ENCODE measurements at regions not wholly inside any gene's neighbourhood (a gene's known extent, or its start where the extent isn't known, plus 50 kb on each side); places are given as distances from the start of the nearest gene placed in this dataset.
"Not testable (repeated sequence)": the region's sequence is repeated elsewhere in the genome, so short reads cannot be mapped to it uniquely, and the experiment has no call there.

DNA sequence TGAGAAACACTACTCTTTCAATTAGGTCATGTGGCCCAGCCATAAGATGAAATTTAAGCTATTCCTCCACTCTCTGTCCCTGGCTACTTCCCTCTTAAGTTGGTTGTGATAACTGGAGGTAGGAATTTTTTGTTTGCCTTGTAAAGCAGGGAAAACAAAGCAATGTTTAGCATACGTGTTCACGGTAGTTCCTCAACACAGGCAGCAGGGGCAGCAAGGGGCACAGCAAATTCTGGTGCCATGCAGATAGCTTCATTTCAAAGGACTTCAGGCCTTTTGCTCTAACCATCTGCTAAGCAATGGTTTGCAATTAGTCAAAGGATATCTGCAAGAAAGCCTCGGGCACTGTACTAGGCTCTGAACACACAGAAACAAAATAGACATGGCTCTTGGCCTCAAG, 330.2 kb downstream of the ZIC3 start:
- H3K36me3 ChIP-seq (ENCODE audit: control insufficient read depth in 3 of 3, insufficient read depth in 2 of 3, low read depth in 1 of 3, low read length in 3 of 3), result no peaks in the 10 kb centered on the region
- H3K9me3 ChIP-seq (ENCODE audit: control insufficient read depth in 2 of 2, insufficient read depth in 1 of 2, low read depth in 1 of 2, low read length in 1 of 2), result no peaks in the 10 kb centered on the region
- H3K27me3 ChIP-seq (ENCODE audit: control insufficient read depth in 3 of 3, insufficient read depth in 3 of 3, low read length in 3 of 3), result no peaks in the 10 kb centered on the region
- no peak overlapping the region for H3K27ac ChIP-seq (ENCODE audit: low read depth in 1 of 3, low read length in 2 of 3)
- no peak for FAIRE-seq
- WGBS, 3 donors, result 52 to 70% (median 55%) methylated on average over 3 of the region's 3 CpGs
- no peak for DNase-seq
- H3K4me1 ChIP-seq (ENCODE audit: control insufficient read depth in 3 of 3, insufficient read depth in 2 of 3, low read depth in 1 of 3, low read length in 2 of 3), result no peaks in the 10 kb centered on the region
- no peak overlapping the region for H3K4me3 ChIP-seq (ENCODE audit: low read depth in 1 of 3, low read length in 3 of 3)

DNA sequence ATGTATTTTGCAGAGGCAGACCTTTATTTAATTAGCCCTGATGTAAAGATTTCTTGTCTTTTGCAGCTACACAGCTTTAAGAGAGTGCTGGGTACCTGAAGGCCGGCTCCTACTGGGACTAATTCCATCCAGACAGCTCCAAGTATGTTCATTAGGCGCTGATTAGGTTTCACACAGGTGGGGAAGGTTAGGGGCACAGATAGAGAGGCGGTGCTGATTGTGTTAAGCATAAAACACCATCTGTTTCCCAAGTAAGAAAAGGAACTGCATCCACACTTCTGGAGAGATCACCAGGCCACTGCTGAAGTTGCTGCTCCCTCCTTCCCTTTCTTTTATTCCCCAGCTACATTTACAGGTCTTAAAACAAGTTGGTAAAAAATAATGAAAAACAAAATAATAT, 349.5 kb downstream of the ZIC3 start:
- FAIRE-seq (no peak), DNase-seq (no peak)
- no peaks in the 10 kb centered on the region for H3K4me1 ChIP-seq (ENCODE audit: control insufficient read depth in 3 of 3, insufficient read depth in 2 of 3, low read depth in 1 of 3, low read length in 2 of 3)
- WGBS, 3 donors, result 7 to 38% (median 25%) methylated on average over 3 of the region's 3 CpGs
- H3K36me3 ChIP-seq (ENCODE audit: control insufficient read depth in 3 of 3, insufficient read depth in 2 of 3, low read depth in 1 of 3, low read length in 3 of 3), result no peaks in the 10 kb centered on the region
- no peak overlapping the region for H3K4me3 ChIP-seq (ENCODE audit: low read depth in 1 of 3, low read length in 3 of 3)
- no peak overlapping the region for H3K27ac ChIP-seq (ENCODE audit: low read depth in 1 of 3, low read length in 2 of 3)
- no peaks in the 10 kb centered on the region for H3K9me3 ChIP-seq (ENCODE audit: control insufficient read depth in 2 of 2, insufficient read depth in 1 of 2, low read depth in 1 of 2, low read length in 1 of 2)
- H3K27me3 ChIP-seq (ENCODE audit: control insufficient read depth in 3 of 3, insufficient read depth in 3 of 3, low read length in 3 of 3), result no peaks in the 10 kb centered on the region

DNA sequence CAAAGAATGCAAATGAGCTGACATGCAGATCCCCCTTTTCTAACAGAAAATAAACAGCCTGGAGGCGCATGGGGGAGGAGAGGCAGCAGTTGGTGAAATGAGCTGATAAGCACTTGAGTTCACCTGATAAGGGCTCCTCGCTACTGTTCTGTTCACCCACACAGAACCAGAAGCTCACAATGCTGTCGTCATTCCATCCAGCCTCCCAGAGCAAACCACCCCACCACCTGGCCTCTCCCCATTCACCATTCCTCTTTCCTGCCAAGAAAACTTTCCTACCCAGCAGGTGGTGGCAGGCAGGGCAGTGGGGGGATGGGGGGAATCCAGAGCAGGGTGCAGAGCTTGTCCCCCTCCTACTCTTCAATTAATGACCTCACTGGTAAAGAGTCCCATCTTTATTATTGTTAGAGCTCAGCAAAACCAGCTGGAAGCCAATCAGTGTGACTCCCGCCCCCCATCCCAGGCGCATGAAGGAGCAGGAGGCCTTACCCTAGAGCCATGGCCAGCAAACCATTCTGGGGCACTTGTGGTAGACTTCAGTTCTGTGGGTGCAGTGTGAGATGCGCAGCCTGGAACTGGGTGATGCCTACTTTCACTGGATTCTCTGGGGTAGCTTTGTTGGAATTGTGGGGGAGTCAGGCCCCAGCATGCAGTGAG, 350.3 kb downstream of the ZIC3 start:
- no peak overlapping the region for H3K27ac ChIP-seq (ENCODE audit: low read depth in 1 of 3, low read length in 2 of 3)
- 25 to 40% (median 33%) methylated on average over 6 of the region's 6 CpGs for WGBS, 3 donors
- H3K4me1 ChIP-seq (ENCODE audit: control insufficient read depth in 3 of 3, insufficient read depth in 2 of 3, low read depth in 1 of 3, low read length in 2 of 3), result no peaks in the 10 kb centered on the region
- H3K4me3 ChIP-seq (ENCODE audit: low read depth in 1 of 3, low read length in 3 of 3), result no peak overlapping the region
- H3K27me3 ChIP-seq (ENCODE audit: control insufficient read depth in 3 of 3, insufficient read depth in 3 of 3, low read length in 3 of 3), result no peaks in the 10 kb centered on the region
- FAIRE-seq, result no peak
- H3K36me3 ChIP-seq (ENCODE audit: control insufficient read depth in 3 of 3, insufficient read depth in 2 of 3, low read depth in 1 of 3, low read length in 3 of 3), result no peaks in the 10 kb centered on the region
- H3K9me3 ChIP-seq (ENCODE audit: control insufficient read depth in 2 of 2, insufficient read depth in 1 of 2, low read depth in 1 of 2, low read length in 1 of 2), result no peaks in the 10 kb centered on the region
- DNase-seq, result peak in 1 of 2 donors; percentile 27

DNA sequence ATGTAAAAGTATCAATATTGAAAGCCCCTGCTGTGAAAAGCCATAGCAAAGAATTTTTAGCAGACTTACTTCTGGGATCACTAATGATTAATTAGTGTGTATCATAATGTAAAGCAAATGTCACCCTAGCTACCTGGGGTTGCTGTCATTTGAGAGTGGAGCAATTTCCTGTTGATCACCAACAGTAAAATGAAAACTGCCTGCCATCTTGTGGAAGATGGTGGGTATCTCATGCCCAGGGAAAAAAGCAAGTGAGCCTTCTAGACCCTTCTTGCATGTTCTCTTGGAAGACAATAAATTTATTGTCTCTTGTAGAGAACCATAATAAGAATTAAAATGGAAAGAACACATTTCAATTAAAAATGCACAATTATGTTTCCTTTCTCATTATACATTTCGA, 360.2 kb downstream of the ZIC3 start:
- FAIRE-seq (no peak), DNase-seq (peak in 1 of 2 donors; percentile 1)
- Histone ChIP-seq H3K27me3 (ENCODE audit: control insufficient read depth in 3 of 3, insufficient read depth in 3 of 3, low read length in 3 of 3) (no peaks in the 10 kb centered on the region), H3K4me1 (ENCODE audit: control insufficient read depth in 3 of 3, insufficient read depth in 2 of 3, low read depth in 1 of 3, low read length in 2 of 3) (no peaks in the 10 kb centered on the region), H3K9me3 (ENCODE audit: control insufficient read depth in 2 of 2, insufficient read depth in 1 of 2, low read depth in 1 of 2, low read length in 1 of 2) (no peaks in the 10 kb centered on the region), H3K27ac (ENCODE audit: low read depth in 1 of 3, low read length in 2 of 3) (no peak overlapping the region), H3K36me3 (ENCODE audit: control insufficient read depth in 3 of 3, insufficient read depth in 2 of 3, low read depth in 1 of 3, low read length in 3 of 3) (no peaks in the 10 kb centered on the region), H3K4me3 (ENCODE audit: low read depth in 1 of 3, low read length in 3 of 3) (no peak overlapping the region)
- WGBS, 3 donors, result 25 to 44% (median 39%) methylated on average over 1 of the region's 1 CpG

DNA sequence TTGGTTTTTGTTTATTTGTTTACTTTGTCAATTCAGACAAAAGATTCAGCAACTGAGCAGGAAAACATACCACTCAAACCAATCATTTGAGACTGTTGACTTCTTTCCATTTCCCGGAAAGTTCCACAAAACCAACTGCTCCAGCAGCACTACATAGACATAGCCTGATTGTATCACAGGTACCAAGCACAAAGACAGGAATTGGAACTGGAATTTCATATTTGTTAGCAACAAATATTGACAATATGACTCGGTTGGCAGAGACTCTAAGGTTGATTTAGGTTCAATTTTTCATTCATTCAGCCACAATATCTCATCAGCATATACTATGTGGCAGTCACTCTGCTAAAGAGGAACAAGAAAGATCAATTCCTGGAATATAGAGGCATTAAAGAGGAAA, 364.0 kb downstream of the ZIC3 start:
- 44 to 64% (median 45%) methylated on average over 2 of the region's 2 CpGs for WGBS, 3 donors
- FAIRE-seq, result no peak
- H3K4me3 ChIP-seq (ENCODE audit: low read depth in 1 of 3, low read length in 3 of 3), result no peak overlapping the region
- DNase-seq, result no peak
- no peaks in the 10 kb centered on the region for H3K9me3 ChIP-seq (ENCODE audit: control insufficient read depth in 2 of 2, insufficient read depth in 1 of 2, low read depth in 1 of 2, low read length in 1 of 2)
- H3K27ac ChIP-seq (ENCODE audit: low read depth in 1 of 3, low read length in 2 of 3), result no peak overlapping the region
- no peaks in the 10 kb centered on the region for H3K36me3 ChIP-seq (ENCODE audit: control insufficient read depth in 3 of 3, insufficient read depth in 2 of 3, low read depth in 1 of 3, low read length in 3 of 3)
- no peaks in the 10 kb centered on the region for H3K4me1 ChIP-seq (ENCODE audit: control insufficient read depth in 3 of 3, insufficient read depth in 2 of 3, low read depth in 1 of 3, low read length in 2 of 3)
- no peaks in the 10 kb centered on the region for H3K27me3 ChIP-seq (ENCODE audit: control insufficient read depth in 3 of 3, insufficient read depth in 3 of 3, low read length in 3 of 3)

DNA sequence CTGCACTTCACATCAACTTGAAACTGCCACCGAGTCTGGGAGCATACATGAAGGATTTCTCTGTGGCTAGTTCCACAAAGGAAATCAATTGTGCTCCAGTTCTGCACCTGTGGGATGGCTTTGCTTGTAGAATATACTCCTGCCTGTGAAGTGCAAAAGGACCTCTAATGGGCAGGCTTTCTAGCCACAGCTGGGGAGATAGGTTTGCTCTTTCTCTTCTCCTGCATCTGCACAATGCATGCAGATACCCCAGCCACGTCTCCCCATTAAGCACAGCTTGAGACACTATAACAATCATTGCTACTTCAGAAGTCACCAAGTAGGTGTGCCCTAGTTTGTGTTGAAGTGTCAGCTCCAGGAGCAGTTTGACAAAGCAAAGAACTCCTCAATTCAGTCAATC, 364.6 kb downstream of the ZIC3 start:
- H3K27me3 ChIP-seq (ENCODE audit: control insufficient read depth in 3 of 3, insufficient read depth in 3 of 3, low read length in 3 of 3), result no peaks in the 10 kb centered on the region
- no peak overlapping the region for H3K27ac ChIP-seq (ENCODE audit: low read depth in 1 of 3, low read length in 2 of 3)
- H3K4me3 ChIP-seq (ENCODE audit: low read depth in 1 of 3, low read length in 3 of 3), result no peak overlapping the region
- no peak for DNase-seq
- H3K4me1 ChIP-seq (ENCODE audit: control insufficient read depth in 3 of 3, insufficient read depth in 2 of 3, low read depth in 1 of 3, low read length in 2 of 3), result no peaks in the 10 kb centered on the region
- WGBS, 3 donors, result 25 to 28% (median 26%) methylated on average over 2 of the region's 2 CpGs
- H3K36me3 ChIP-seq (ENCODE audit: control insufficient read depth in 3 of 3, insufficient read depth in 2 of 3, low read depth in 1 of 3, low read length in 3 of 3), result no peaks in the 10 kb centered on the region
- H3K9me3 ChIP-seq (ENCODE audit: control insufficient read depth in 2 of 2, insufficient read depth in 1 of 2, low read depth in 1 of 2, low read length in 1 of 2), result no peaks in the 10 kb centered on the region
- no peak for FAIRE-seq

DNA sequence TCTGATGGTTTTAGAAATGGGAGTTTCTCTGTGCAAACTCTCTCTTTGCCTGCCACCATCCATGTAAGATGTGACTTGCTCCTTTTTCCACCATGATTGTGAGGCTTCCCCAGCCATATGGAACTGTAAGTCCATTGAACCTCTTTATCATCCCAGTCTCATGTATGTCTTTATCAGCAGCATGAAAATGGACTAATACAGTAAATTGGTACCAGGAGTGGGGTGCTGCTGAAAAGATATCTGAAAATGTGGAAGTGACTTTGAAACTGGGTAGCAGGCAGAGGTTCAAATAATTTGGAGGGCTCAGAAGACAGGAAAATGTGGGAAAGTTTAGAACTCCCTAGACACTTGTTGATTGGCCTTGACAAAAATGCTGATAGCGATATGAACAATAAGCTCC, 368.3 kb downstream of the ZIC3 start:
- H3K36me3 ChIP-seq (ENCODE audit: control insufficient read depth in 3 of 3, insufficient read depth in 2 of 3, low read depth in 1 of 3, low read length in 3 of 3); H3K4me3 ChIP-seq (ENCODE audit: low read depth in 1 of 3, low read length in 3 of 3); H3K27me3 ChIP-seq (ENCODE audit: control insufficient read depth in 3 of 3, insufficient read depth in 3 of 3, low read length in 3 of 3); DNase-seq; FAIRE-seq; H3K9me3 ChIP-seq (ENCODE audit: control insufficient read depth in 2 of 2, insufficient read depth in 1 of 2, low read depth in 1 of 2, low read length in 1 of 2); H3K27ac ChIP-seq (ENCODE audit: low read depth in 1 of 3, low read length in 2 of 3); H3K4me1 ChIP-seq (ENCODE audit: control insufficient read depth in 3 of 3, insufficient read depth in 2 of 3, low read depth in 1 of 3, low read length in 2 of 3): not testable (repeated sequence)
- 81 to 95% (median 94%) methylated on average over 1 of the region's 1 CpG for WGBS, 3 donors

DNA sequence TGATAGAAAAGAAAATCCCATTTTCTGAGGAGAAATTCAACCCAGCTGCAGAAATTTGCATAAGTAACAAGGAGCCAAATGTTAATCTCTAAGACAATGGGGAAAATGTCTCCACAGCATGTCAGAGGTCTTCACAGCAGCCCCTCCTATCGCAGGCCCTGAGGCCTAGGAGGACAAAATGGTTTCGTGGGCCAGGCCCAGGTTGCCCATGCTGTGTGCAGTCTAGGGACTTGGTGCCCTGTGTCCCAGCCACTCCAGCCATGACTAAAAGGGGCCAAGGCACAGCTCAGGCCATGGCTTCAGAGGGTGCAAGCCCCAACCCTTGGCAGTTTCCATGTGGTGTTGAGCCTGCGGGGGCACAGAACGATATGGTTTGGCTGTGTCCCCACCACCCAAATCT, 369.0 kb downstream of the ZIC3 start:
- not testable (repeated sequence) for DNase-seq; H3K4me1 ChIP-seq (ENCODE audit: control insufficient read depth in 3 of 3, insufficient read depth in 2 of 3, low read depth in 1 of 3, low read length in 2 of 3); H3K27ac ChIP-seq (ENCODE audit: low read depth in 1 of 3, low read length in 2 of 3); H3K4me3 ChIP-seq (ENCODE audit: low read depth in 1 of 3, low read length in 3 of 3); H3K27me3 ChIP-seq (ENCODE audit: control insufficient read depth in 3 of 3, insufficient read depth in 3 of 3, low read length in 3 of 3); H3K9me3 ChIP-seq (ENCODE audit: control insufficient read depth in 2 of 2, insufficient read depth in 1 of 2, low read depth in 1 of 2, low read length in 1 of 2); FAIRE-seq; H3K36me3 ChIP-seq (ENCODE audit: control insufficient read depth in 3 of 3, insufficient read depth in 2 of 3, low read depth in 1 of 3, low read length in 3 of 3)
- WGBS, 3 donors, result 90 to 91% (median 90%) methylated on average over 3 to 4 of the region's 4 CpGs

DNA sequence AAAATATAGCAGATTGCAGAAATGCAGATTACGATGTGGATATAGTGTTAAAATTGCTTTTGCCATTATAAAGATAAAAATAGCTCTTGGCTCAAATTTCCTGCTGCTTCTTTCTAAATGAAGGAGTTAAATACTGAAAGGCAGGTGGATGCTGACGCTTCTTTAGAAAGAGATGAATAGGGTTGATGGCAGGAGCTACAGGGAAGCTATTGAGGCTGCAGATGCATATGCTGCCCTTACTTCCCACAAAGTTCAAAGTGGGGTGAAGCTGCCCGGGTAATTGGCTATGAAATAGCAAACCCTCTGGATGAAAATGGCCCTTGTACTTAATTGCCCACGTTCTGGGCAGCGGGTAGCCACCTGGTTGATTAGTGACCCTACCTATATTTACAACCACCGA, 379.5 kb downstream of the ZIC3 start:
- FAIRE-seq (no peak), DNase-seq (no peak)
- no peaks in the 10 kb centered on the region for H3K36me3 ChIP-seq (ENCODE audit: control insufficient read depth in 3 of 3, insufficient read depth in 2 of 3, low read depth in 1 of 3, low read length in 3 of 3)
- H3K27me3 ChIP-seq (ENCODE audit: control insufficient read depth in 3 of 3, insufficient read depth in 3 of 3, low read length in 3 of 3), result no peaks in the 10 kb centered on the region
- no peaks in the 10 kb centered on the region for H3K9me3 ChIP-seq (ENCODE audit: control insufficient read depth in 2 of 2, insufficient read depth in 1 of 2, low read depth in 1 of 2, low read length in 1 of 2)
- WGBS, 3 donors, result 41 to 62% (median 55%) methylated on average over 6 of the region's 6 CpGs
- no peaks in the 10 kb centered on the region for H3K4me1 ChIP-seq (ENCODE audit: control insufficient read depth in 3 of 3, insufficient read depth in 2 of 3, low read depth in 1 of 3, low read length in 2 of 3)
- no peak overlapping the region for H3K4me3 ChIP-seq (ENCODE audit: low read depth in 1 of 3, low read length in 3 of 3)
- H3K27ac ChIP-seq (ENCODE audit: low read depth in 1 of 3, low read length in 2 of 3), result no peak overlapping the region
